ENCODE measurements at regions not wholly inside any gene's neighbourhood (a gene's known extent, or its start where the extent isn't known, plus 50 kb on each side); places are given as distances from the start of the nearest gene placed in this dataset.

- Histone ChIP-seq H3K18ac (ENCODE audit: extremely low read depth, low read length) (no peak overlapping the region), H3K23ac (ENCODE audit: insufficient read length) (no peak overlapping the region), H2AFZ (ENCODE audit: low read length) (no peak overlapping the region), H3K27me3 (replicated peaks in 1 of 4; ENCODE audit: control insufficient read depth in 3 of 4, extremely low read depth in 1 of 4, insufficient read depth in 3 of 4, low read length in 3 of 4) (no peaks in the 10 kb centered on the region), H2BK5ac (ENCODE audit: low read depth, low read length) (no peak overlapping the region), H2AK5ac (ENCODE audit: low read depth, low read length) (no peak overlapping the region), H2BK12ac (ENCODE audit: low read depth, low read length) (no peak overlapping the region), H4K5ac (ENCODE audit: insufficient read length, low read depth, low read length) (no peak overlapping the region), H4K8ac (ENCODE audit: extremely low read depth, insufficient read depth, low read length) (no peak overlapping the region), H2BK20ac (ENCODE audit: low read length) (no peak overlapping the region), H3K9me3 (ENCODE audit: insufficient read depth in 2 of 2, low read depth in 1 of 2, low read length in 1 of 2) (no peaks in the 10 kb centered on the region), H3K27ac (ENCODE audit: low read depth, low read length) (no peak overlapping the region), H4K20me1 (replicated peaks in 1 of 2; ENCODE audit: control insufficient read depth in 1 of 2, insufficient read depth in 2 of 2, low read length in 2 of 2) (peaks cover 0 to 1% of the 10 kb centered on the region in 2 experiments), H2BK15ac (ENCODE audit: low read length) (no peak overlapping the region), H3K14ac (ENCODE audit: insufficient read length) (no peak overlapping the region), H3K4me2 (ENCODE audit: insufficient read depth in 1 of 2, low read depth in 2 of 2, low read length in 2 of 2) (no peak overlapping the region), H4K91ac (replicated peaks; ENCODE audit: insufficient read length, low read length) (no peak overlapping the region), H3K9ac (replicated peaks in 1 of 4; ENCODE audit: extremely low read depth in 1 of 4, low read depth in 3 of 4, low read length in 3 of 4) (no peak overlapping the region), H3K4me3 (ENCODE audit: extremely low read depth in 1 of 4, insufficient read depth in 2 of 4, low read depth in 3 of 4, low read length in 4 of 4) (no peak overlapping the region), H3K23me2 (ENCODE audit: low read depth, low read length) (no peaks in the 10 kb centered on the region), H3K56ac (replicated peaks; ENCODE audit: insufficient read length, low read depth, low read length) (no peak overlapping the region), H3K4ac (replicated peaks; ENCODE audit: insufficient read length, low read depth, low read length) (no peak overlapping the region), H3K36me3 (ENCODE audit: control insufficient read depth in 2 of 4, insufficient read depth in 4 of 4, low read length in 3 of 4) (no peaks in the 10 kb centered on the region), H3K4me1 (replicated peaks in 1 of 4; ENCODE audit: control insufficient read depth in 3 of 4, insufficient read depth in 4 of 4, low read length in 3 of 4) (no peaks in the 10 kb centered on the region), H3K79me2 (ENCODE audit: control insufficient read depth in 1 of 2, insufficient read depth in 2 of 2, low read length in 2 of 2) (no peaks in the 10 kb centered on the region), H3K79me1 (ENCODE audit: low read depth, low read length) (no peaks in the 10 kb centered on the region), H2BK120ac (replicated peaks; ENCODE audit: low read depth, low read length) (no peak overlapping the region)
- CTCF ChIA-PET (ENCODE audit: partially characterized antibody): interaction anchor here (0.6 to 1.4 kb wide), 3 partner anchors 9 to 91 kb away, joined by 3 to 5 read pairs (median 3); no protein-coding TSS in a partner anchor
- POLR2A ChIA-PET (ENCODE audit: partially characterized antibody): no interaction called here
- FAIRE-seq (no peak), DNase-seq (ENCODE audit: low read depth in 1 of 2, low spot score in 2 of 2) (no peak)
- TF ChIP-seq E2F6 (IDR thresholded peaks at IDR 0.05): no peak
- WGBS, 2 experiments (ENCODE audit: extremely low coverage in 1 of 2, insufficient coverage in 1 of 2, insufficient read length in 1 of 2, insufficient replicate concordance in 2 of 2, low coverage in 1 of 2, low lambda C conversion rate in 2 of 2, missing lambda C conversion rate in 1 of 2): 95% methylated on average over 4 of the region's 4 CpGs; no CpG with 5 or more reads in 1 of the 2 experiments
Observed at GRCh38 chr5:90174236-90174635, 235.3 kb downstream of the CETN3 start.
